NCI-H446 (cell line): ENCODE measurements at regions not wholly inside any gene's neighbourhood (a gene's known extent, or its start where the extent isn't known, plus 50 kb on each side); places are given as distances from the start of the nearest gene placed in this dataset.
"Not testable (repeated sequence)": the region's sequence is repeated elsewhere in the genome, so short reads cannot be mapped to it uniquely, and the experiment has no call there.

Experiments
- DNase-seq, 2 experiments: peaks; one replicate each; lab custom pipeline; 2025; lab: John Stamatoyannopoulos, UW

DNA sequence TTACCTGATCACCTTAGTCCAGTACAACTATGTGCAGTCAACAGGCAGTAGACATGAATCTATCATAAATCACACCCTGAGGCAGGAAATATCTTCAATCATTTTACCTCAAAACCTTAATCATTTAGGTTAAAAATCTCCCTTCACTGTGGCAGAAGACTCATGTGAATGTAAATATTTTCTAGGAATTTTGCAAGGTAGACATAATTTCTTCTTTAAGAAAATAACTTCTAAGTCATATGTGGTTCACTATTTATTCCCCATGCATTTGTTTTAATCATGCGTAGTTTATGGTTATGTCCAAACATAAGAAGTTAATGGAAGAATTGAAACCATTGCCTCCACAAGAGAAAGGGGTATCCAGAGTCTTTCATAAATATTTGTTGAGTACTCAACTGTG lies 97.0 kb downstream of the HMHB1 start:
- no peak for DNase-seq

DNA sequence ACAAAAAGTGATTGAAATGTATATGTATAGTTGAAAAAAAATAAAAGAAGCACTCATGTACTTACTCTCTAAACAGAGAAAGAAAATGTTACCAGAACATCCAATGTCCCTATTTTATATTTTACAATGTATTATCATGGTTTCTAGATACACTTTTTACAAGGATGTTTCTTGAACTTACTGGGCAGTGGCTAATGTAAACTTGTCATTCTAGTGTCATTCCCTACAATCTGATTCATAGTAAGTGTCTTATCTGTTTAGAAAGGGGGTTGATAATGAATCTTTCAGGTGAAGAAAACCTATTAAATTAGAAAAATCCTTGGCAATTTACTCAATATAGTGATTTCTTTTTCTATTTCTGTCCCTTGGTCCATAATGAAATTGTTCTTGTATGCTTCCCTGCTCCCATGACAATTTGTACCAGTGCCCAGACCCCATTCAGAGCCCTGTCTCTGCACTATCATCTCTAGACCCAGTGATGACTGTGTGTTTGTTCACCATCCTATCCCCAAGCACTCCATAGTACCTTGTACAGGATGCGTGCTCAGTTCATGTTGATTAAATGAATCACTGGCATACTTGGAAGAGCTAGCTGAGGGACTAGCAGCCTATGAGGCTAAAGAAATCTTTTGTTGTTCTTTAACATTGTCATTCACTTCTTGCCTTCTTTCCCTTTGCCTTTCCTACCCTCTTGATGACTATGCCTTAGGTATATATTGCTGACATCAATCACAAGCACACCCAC lies 101.2 kb downstream of the HMHB1 start:
- DNase-seq = no peak

DNA sequence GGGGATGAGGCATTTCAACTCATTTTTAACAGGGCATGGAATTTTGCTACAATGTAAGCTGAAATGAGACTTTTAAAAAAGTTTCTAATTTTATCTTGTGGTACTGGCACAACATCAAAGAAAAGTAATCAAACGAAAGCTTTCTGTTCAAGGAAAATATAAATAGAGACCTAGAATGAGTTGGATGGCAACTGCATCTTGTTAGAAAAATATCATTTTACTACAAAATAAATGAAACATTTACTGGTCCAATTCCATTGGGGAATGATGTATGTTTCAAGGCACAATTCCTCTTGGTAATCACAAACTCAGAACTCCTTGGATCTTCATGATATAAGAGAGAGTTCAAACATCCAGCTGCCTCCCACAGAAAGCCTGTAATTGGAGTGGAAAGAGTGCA lies 102.8 kb downstream of the HMHB1 start:
- DNase-seq = no peak

DNA sequence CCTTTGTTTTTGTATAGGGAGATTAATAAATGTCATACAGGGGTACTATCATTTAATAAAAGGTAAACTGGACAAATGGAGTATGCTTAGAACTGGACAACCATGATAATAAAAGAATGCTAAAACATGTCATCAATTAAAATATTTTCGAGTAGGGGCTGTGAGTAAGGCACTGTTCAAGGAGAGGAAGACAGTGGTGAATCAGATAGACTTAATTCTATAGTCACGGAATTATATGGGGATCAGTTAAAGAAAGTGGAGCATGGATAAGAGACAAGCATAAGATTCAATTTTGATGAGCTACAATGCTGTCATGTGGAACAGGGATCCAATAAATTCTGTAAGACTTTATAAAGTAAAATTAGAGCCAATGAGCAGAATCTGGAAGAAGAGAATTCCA lies 104.5 kb downstream of the HMHB1 start:
- DNase-seq = no peak

DNA sequence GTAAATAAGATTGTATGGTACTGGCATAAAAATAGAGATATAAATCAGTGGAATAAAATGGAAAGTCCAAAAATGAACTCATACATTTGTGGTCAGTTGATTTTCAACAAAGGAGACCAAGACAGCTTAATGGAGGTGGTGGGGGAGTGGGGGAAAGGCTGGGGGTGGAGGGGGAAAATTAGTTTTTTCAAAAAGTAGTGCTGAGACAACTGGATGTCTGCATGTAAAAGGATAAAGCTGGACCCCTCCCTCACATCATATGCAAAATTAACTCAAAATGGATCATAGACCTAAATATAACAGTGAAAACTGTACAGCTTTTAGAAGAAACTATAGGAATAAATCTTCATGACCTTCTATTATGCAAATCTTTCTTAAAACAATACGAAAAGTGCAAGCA lies 107.0 kb downstream of the HMHB1 start:
- no peak for DNase-seq

DNA sequence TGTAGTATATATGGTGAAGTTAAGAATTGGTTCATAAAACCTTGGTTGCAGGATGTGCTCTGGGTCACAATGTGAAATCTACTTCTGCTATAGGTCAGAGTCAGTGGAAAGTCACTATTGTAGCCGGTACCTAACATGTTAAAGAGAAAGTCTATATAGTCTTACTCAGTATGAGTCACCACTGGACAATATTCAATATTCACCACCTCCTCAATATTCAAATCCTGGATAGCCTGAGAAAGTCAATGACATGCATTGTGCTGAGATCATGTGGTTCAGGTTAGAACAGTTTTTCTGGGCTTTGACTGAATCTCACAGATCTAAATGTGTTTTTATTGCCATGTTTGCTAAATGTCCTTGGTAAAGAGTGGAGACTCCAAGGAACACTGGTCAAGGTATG lies 108.8 kb downstream of the HMHB1 start:
- no peak for DNase-seq

DNA sequence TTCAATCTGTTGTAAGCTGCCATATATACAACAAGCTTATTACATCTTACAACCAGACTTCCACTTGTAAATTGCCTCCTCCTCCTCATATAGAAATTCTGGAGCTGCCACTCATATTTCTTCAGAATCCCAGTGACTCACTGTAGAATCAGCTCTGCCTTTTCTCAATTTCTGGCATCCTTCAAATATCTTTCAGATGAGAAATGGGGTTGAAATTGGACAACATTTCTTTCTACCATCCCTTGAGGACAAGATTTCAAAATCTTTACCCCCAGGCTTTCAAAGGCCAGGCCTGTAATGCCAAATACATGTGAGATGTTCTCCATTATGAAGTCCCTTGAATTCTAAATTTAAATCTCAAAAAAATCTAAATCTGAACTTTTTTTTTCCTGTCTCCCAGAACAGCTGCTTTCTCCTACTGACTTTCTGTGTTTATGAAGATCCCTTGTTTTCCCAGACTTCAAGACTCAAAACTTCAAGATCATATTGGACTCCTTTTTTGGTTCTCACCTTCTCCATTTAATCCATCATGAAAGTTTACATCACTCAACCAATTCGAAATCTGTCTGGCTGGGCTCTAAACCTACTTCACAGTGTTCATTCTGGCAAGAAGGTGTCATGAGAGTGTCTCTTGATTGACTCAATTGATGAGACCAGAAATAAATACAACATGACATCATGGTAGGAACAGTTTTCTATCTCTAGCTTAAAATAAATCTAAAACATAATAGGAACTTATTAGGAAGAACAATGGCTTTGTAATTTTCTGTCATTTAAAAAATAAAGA lies 109.8 kb downstream of the HMHB1 start:
- DNase-seq = no peak

DNA sequence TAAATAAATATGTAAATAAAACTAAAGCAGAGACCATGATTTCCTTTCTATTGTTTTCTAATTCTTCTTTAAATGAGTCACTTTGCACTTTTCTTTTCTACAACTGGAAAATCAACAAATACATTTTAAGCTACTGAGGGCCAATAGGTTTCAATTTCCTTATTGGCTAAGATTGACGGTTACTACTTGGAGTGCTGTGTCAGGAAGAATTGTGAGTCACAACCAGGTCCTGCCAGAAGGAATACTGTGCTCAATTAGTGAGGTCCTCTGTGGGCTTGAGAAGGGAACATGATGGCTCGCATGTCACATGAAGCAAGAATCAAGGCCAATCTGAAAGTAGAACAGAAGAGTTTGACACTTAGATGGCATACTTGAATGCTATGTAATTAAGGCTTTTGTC lies 110.8 kb downstream of the HMHB1 start:
- DNase-seq = peak in 1 of 2 experiments; percentile 8

DNA sequence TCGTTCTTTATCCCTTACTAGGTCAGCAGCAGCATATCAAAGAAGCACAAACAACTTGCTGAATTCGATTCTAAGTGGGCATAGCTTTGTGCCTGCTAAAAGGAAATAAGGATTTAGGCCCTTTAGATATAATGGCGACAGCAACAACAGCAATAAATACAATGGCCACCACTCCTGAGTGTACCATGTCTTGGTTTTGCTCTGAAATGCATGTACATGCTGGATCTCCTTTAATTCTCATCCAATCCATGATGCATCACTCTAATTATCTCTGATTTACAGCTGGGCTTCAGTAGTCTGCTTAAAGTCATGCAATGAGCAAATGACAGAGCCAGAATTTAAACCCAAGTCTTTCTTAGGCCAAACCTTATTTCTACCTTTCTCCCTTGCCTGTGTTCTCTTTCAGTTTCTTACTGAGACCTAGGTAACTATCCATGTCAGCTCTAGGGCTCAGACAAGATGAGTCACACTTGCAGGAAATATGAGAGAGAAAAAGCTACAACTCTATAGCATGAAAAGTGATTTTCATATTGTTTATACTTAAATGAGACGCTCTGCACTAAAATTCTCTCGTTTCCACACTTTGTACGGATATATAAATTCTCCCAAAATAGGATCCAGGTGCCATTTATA lies 111.8 kb downstream of the HMHB1 start:
- no peak for DNase-seq

DNA sequence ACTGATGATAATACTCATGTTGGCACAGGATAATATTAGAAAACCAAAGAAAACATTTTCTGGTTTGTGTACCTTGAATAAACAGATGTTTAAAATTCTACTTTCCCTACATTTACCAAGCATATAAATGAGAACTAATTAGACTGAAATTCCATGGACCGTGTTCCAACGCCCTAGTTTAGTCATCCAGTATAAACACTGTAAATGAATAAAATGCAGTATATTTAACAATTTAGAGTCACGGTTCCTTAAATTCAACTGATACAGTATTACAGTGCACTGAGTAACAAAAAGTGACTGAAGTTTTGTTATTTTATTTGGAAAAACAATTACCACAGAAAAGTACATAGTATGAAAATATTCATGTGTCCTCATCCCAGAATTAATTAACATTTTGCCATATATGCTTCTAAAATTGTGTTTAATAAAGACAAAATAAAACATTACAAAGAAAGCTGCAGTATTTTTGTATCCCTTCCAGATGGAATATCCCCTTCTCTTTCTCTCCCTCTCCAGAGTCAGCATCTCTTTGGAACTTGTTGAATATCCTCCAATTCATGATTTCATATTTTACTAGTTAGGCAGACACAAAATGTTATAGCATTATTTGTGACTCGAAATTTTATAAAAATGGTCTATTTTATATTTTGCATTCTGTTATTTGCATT lies 112.5 kb downstream of the HMHB1 start:
- DNase-seq = no peak

GRCh38 chr5:143924979-143925325 lies 113.0 kb downstream of the HMHB1 start:
- DNase-seq = not testable (repeated sequence)

GRCh38 chr5:143929486-143929885 lies 117.5 kb downstream of the HMHB1 start:
- no peak for DNase-seq

GRCh38 chr5:143930561-143930960 lies 118.6 kb downstream of the HMHB1 start:
- no peak for DNase-seq

- DNase-seq = peak; percentile 65 to 84
These were observed 119.5 kb downstream of the HMHB1 start for GRCh38 chr5:143931476-143931875.

DNA sequence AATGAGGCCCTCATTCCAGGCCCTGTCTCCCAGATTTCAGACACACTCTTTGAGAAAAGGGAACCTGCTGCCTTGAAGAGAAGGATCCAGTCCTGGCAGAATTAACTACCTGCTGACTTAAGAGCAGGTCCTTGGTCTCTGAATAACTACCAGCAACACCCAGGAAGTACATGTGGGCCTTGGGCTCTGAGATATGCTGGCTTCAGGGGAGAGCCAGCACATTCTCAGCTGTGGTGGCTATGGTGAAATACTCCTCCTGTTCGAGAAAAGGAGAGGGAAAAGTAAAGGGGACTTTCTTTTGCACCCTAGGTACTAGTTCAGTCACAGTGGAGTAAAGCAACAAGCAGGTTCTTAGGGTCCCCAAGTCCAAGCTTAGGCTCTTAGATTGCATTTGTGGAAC lies 120.0 kb downstream of the HMHB1 start:
- DNase-seq = no peak

DNA sequence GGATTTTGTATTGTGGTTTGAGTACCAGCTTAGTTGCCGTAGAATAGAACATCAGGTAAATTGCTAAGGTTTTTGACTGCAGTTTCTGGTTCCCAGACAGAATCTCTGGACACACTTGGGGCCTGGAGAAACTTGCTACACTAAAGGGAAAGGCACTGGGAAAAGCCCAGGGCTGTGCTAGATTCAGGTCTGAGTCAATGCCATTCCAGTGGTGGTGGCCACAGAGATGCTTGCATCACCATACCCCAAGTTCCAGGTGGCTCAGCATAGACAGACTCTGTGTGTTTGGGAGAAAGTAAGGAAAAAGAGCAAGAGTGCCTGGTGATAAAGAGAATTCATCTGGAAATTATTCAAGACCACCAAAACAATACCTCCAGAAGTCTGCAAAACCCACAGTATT lies 120.6 kb downstream of the HMHB1 start:
- no peak for DNase-seq

DNA sequence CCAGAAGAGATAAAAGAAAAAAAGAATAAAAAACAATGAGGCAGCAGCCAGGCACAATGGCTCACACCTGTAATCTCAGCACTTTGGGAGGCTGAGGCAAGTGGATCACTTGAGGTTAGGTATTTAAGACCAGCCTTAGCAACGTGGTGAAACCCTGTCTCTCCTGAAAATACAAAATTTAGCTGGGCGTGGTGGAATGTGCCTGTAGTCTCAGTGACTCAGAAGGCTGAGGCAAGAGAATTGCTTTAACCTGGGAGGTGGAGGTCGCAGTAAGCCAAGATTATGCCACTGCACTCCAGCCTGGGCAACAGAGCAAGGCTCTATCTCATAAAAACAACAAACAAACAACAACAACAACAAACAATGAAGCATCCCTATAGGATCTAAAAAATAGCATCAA lies 121.5 kb downstream of the HMHB1 start:
- no peak for DNase-seq

DNA sequence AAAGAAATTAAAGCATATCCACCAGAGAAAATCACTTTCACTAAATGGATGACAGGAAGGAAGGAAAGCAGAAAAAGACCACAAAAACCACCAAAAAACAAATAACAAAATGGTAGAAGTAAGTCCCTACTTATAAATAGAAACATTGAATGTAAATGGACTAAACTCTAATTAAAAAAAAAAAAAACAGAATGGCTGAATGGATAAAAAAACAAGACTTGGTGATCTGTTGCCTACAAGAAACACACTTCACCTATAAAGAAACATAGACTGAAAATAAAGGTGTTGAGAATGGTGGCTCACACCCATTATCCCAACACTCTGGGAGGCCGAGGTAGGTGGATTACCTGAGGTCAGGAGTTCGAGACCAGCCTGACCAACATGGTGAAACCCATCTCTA lies 122.9 kb downstream of the HMHB1 start:
- DNase-seq = no peak

- DNase-seq = no peak
These were observed 126.3 kb downstream of the HMHB1 start for GRCh38 chr5:143938230-143938629.

GRCh38 chr5:143946837-143947236 lies 134.9 kb downstream of the HMHB1 start:
- no peak for DNase-seq

DNA sequence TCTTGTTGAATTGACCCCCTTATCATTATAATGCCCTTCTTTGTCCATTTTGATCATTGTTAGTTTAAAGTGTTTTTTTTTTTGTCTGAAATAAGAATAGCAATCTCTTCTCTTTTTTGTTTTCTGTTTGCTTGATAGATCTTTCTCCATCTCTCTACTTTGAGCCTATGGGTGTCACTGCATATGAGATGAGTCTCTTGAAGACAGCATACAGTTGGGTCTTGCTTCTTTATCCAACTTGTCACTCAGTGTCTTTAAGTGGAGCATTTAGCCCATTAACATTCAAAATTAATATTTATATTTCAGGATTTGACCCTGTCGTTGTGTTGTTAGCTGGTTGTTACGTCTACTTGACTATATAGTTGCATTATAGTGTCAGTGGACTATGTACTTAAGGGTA lies 135.4 kb downstream of the HMHB1 start:
- DNase-seq = no peak

- DNase-seq = no peak
These were observed 140.8 kb downstream of the HMHB1 start for GRCh38 chr5:143952809-143953208.

DNA sequence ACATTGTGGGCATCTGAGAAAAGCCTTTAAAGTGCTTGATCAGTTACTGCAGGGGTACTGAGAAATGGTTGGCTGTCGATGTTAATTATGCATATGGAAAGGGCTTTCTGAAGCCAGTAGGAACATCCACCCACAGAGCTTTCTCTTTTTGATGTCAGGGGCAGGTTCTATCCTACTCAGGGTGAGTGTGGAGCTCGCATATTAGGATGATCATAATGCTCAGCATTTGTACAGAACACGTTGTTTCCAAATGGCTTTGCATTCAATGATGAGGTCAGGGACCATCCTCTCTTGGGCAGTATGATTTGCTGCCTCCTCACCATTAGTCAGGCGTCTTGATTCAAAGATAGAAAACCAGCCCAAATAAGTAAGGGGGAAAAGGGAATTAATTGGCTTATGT lies 141.9 kb downstream of the HMHB1 start:
- DNase-seq = no peak
